ENCODE measurements at regions not wholly inside any gene's neighbourhood (a gene's known extent, or its start where the extent isn't known, plus 50 kb on each side); places are given as distances from the start of the nearest gene placed in this dataset.

- no peak for TF ChIP-seq CTCF (IDR thresholded peaks at IDR 0.05 in 2 of 3, conservative IDR thresholded peaks at IDR 0.05 in 1 of 3; ENCODE audit: insufficient read depth in 2 of 3, low read depth in 1 of 3, low read length in 3 of 3)
- TF ChIP-seq, protein P1, sequence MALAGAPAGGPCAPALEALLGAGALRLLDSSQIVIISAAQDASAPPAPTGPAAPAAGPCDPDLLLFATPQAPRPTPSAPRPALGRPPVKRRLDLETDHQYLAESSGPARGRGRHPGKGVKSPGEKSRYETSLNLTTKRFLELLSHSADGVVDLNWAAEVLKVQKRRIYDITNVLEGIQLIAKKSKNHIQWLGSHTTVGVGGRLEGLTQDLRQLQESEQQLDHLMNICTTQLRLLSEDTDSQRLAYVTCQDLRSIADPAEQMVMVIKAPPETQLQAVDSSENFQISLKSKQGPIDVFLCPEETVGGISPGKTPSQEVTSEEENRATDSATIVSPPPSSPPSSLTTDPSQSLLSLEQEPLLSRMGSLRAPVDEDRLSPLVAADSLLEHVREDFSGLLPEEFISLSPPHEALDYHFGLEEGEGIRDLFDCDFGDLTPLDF (CRISPR knock-in tag; IDR thresholded peaks at IDR 0.05) = no peak
- no peak for TF ChIP-seq POLR2AphosphoS2 (IDR thresholded peaks at IDR 0.05; ENCODE audit: low read length)
- no peak for TF ChIP-seq STAT5B (CRISPR knock-in tag; IDR thresholded peaks at IDR 0.05)
- no peak for TF ChIP-seq VEZF1 (CRISPR knock-in tag; IDR thresholded peaks at IDR 0.05)
- TF ChIP-seq JUND (IDR thresholded peaks at IDR 0.05; ENCODE audit: borderline replicate concordance, low read depth, low read length) = no peak
- no peak for TF ChIP-seq JUND (tag; IDR thresholded peaks at IDR 0.05; ENCODE audit: borderline replicate concordance, low read depth, low read length)
Measured at GRCh38 chrX:82292803-82293202, 1090.9 kb downstream of the SH3BGRL start.
